K562 (cell line): ENCODE measurements at regions not wholly inside any gene's neighbourhood (a gene's known extent, or its start where the extent isn't known, plus 50 kb on each side); places are given as distances from the start of the nearest gene placed in this dataset.

Experiments used
- ATAC-seq: fragments of 200-7000 bp; cut with Tn5 transposase; 3 replicates; pipeline ENCODE4 v1.9.1; 2020; ENCODE audit warnings: moderate library complexity
- BruUV-seq: library from RNA; stranded (reverse); fragments of 400-500 nt; replicated peaks from 2 replicates; lab custom pipeline; 2021; lab: Mats Ljungman, UMichigan
- CTCF ChIA-PET: fragments of 300-600 bp; formaldehyde crosslinking; extraction: SDS; loops from one replicate; lab custom pipeline; 2021; ENCODE audit warnings: low intra/inter-chr PET ratio; lab: Yijun Ruan, JAX
- POLR2A ChIA-PET: fragments of 300-600, 350-650 bp; sonication (Branson Sonifier 250); formaldehyde crosslinking; extraction: SDS; loops from one replicate; lab custom pipeline; 2021; ENCODE audit warnings: antibody characterized with exemption, inconsistent platforms; lab: Yijun Ruan, JAX
- DNase-seq, 4 experiments: peaks; one replicate each; pipeline versions ENCODE4 v3.0.0 to v3.0.0-alpha.2; 2011 to 2018; ENCODE audit warnings: low spot score in 3 of 4, mixed read lengths in 3 of 4; ENCODE audit errors: extremely low read depth in 1 of 4
- FAIRE-seq: peaks from 2 replicates; lab custom pipeline; 2011; peaks lifted over from hg19 to GRCh38; lab: Jason Lieb, UNC
- H2AFZ ChIP-seq: 2 replicates; pipeline ENCODE4 v1.6.0; 2011; ENCODE audit warnings: low read depth, low read length, control low read depth, inconsistent platforms
- H3K27ac ChIP-seq: fragments of 200-600 bp; 3 replicates; pipeline ENCODE4 v1.8.0; 2011; ENCODE audit warnings: low read depth, mild to moderate bottlenecking, control low read depth, inconsistent platforms, low read length, moderate library complexity, mixed read lengths; ENCODE audit errors: extremely low read depth
- H3K27me3 ChIP-seq, 2 experiments: fragments of 300-600 bp in 1 of 2; 2 replicates in 1 of 2; 3 replicates in 1 of 2; pipeline versions ENCODE4 v1.6.0 to v1.8.0; 2011; ENCODE audit warnings: inconsistent platforms in 2 of 2, low read length in 2 of 2, mild to moderate bottlenecking in 1 of 2, mixed read lengths in 1 of 2, moderate library complexity in 1 of 2; ENCODE audit not compliant: control insufficient read depth in 2 of 2, insufficient read depth in 2 of 2
- H3K36me3 ChIP-seq: fragments of 300-600 bp; 3 replicates; pipeline ENCODE4 v1.8.0; 2011; ENCODE audit warnings: mild to moderate bottlenecking, low read length, inconsistent platforms; ENCODE audit not compliant: control insufficient read depth, insufficient read depth
- H3K4me1 ChIP-seq, 2 experiments: fragments of 200-600 bp in 1 of 2; replicated peaks in 1 of 2; 2 replicates in 1 of 2; 3 replicates in 1 of 2; pipeline versions ENCODE4 v1.5.1 to v1.8.0; 2011; ENCODE audit warnings: inconsistent platforms in 2 of 2, low read length in 2 of 2, mild to moderate bottlenecking in 1 of 2, mixed read lengths in 1 of 2, moderate library complexity in 1 of 2; ENCODE audit not compliant: control insufficient read depth in 2 of 2, insufficient read depth in 2 of 2
- H3K4me2 ChIP-seq: 2 replicates; pipeline ENCODE4 v1.6.1; 2011; ENCODE audit warnings: low read length, control low read depth, inconsistent platforms, mixed read lengths; ENCODE audit not compliant: insufficient read depth
- H3K4me3 ChIP-seq: fragments of 200-600 bp; sonication (generic), shearing (Covaris generic); 2 replicates; pipeline ENCODE4 v1.5.1; 2016; ENCODE audit warnings: control low read depth, inconsistent platforms
- H3K79me2 ChIP-seq: fragments of 200-600 bp; 3 replicates; pipeline ENCODE4 v1.8.0; 2011; ENCODE audit warnings: low read length, inconsistent platforms; ENCODE audit not compliant: control insufficient read depth, insufficient read depth
- H3K9ac ChIP-seq, 2 experiments: 2 replicates each; pipeline versions ENCODE4 v1.6.0 to v1.6.1; 2011; ENCODE audit warnings: low read depth in 2 of 2, low read length in 2 of 2, control low read depth in 1 of 2, inconsistent platforms in 1 of 2, mild to moderate bottlenecking in 1 of 2, mixed read lengths in 1 of 2; ENCODE audit not compliant: insufficient read depth in 1 of 2
- H3K9me1 ChIP-seq: one replicate; pipeline ENCODE4 v1.6.0; 2011; ENCODE audit warnings: inconsistent platforms, mild to moderate bottlenecking, low read length, moderate library complexity; ENCODE audit not compliant: control insufficient read depth, insufficient read depth
- H3K9me3 ChIP-seq: replicated peaks from 2 replicates; pipeline ENCODE4 v1.5.1; 2011; ENCODE audit warnings: low read depth, low read length, inconsistent platforms; ENCODE audit not compliant: control insufficient read depth, insufficient read depth
- H4K20me1 ChIP-seq: replicated peaks from 2 replicates; pipeline ENCODE4 v1.6.1; 2011; ENCODE audit warnings: low read length, inconsistent platforms, mixed read lengths; ENCODE audit not compliant: control insufficient read depth, insufficient read depth
- ATF2 ChIP-seq: sonication (generic); formaldehyde crosslinking; IDR thresholded peaks from 2 replicates; pipeline ENCODE4 v1.8.1; 2022; ENCODE audit warnings: missing genetic modification reagents
- ETS1 ChIP-seq: conservative IDR thresholded peaks from 2 replicates; pipeline ENCODE4 v1.6.1; 2011; ENCODE audit warnings: low read depth, mild to moderate bottlenecking, low read length; ENCODE audit not compliant: control insufficient read depth
- FOXJ2 ChIP-seq: fragments of 200-800 bp; sonication (Bioruptor generic); IDR thresholded peaks from 2 replicates; pipeline ENCODE4 v1.6.1; 2016; ENCODE audit warnings: missing genetic modification characterization, missing compliant biosample characterization
- HDAC1 ChIP-seq, 2 experiments: fragments of 450-650 bp; IDR thresholded peaks; 2 replicates each; pipeline ENCODE4 v1.6.1; 2016 to 2017; ENCODE audit warnings: inconsistent platforms in 1 of 2, mild to moderate bottlenecking in 1 of 2, moderate library complexity in 1 of 2
- KDM1A ChIP-seq, 2 experiments: fragments of 450-650 bp; IDR thresholded peaks; 2 replicates each; pipeline ENCODE4 v1.6.1; 2016; ENCODE audit warnings: mild to moderate bottlenecking in 2 of 2
- NR4A1 ChIP-seq, 2 experiments: fragments of 250-450 bp in 1 of 2; fragments of 450-650 bp in 1 of 2; sonication (Bioruptor Pico) in 1 of 2; IDR thresholded peaks; 2 replicates each; pipeline versions ENCODE4 v1.4.0 to v1.6.1; 2016 to 2020; ENCODE audit warnings: mild to moderate bottlenecking in 2 of 2, missing compliant biosample characterization in 1 of 2, missing genetic modification characterization in 1 of 2, moderate library complexity in 1 of 2
- PHF8 ChIP-seq: fragments of 200-600 bp; sonication (generic); IDR thresholded peaks from 2 replicates; pipeline ENCODE4 v1.6.1; 2012; ENCODE audit warnings: mixed run types, mild to moderate bottlenecking, inconsistent platforms, low read length, moderate library complexity, borderline replicate concordance
- POLR2AphosphoS2 ChIP-seq: IDR thresholded peaks from 2 replicates; pipeline ENCODE4 v1.6.1; 2012; ENCODE audit warnings: low read length, improper control_type of control experiment
- RBM22 ChIP-seq: fragments of 200-400 bp; formaldehyde crosslinking; IDR thresholded peaks from 2 replicates; pipeline ENCODE4 v1.6.1; 2018; ENCODE audit warnings: low read length, low read depth; ENCODE audit not compliant: poor library complexity, severe bottlenecking
- SMAD3 ChIP-seq: fragments of 450-650 bp; formaldehyde crosslinking; conservative IDR thresholded peaks from 2 replicates; pipeline ENCODE4 v1.4.0; 2020; ENCODE audit warnings: mild to moderate bottlenecking
- SMARCA5 ChIP-seq: fragments of 450-650 bp; IDR thresholded peaks from 2 replicates; pipeline ENCODE4 v1.6.1; 2016
- TAF7 ChIP-seq: fragments of 450-650 bp; IDR thresholded peaks from 2 replicates; pipeline ENCODE4 v1.6.1; 2016; ENCODE audit warnings: missing genetic modification characterization, missing compliant biosample characterization
- ZC3H11A ChIP-seq: IDR thresholded peaks from 2 replicates; pipeline ENCODE4 v1.6.1; 2012; ENCODE audit warnings: low read depth, low read length, improper control_type of control experiment
- ZNF134 ChIP-seq: fragments of 250-450 bp; sonication (Bioruptor Pico); conservative IDR thresholded peaks from 2 replicates; pipeline ENCODE4 v1.4.0; 2020
- ZNF384 ChIP-seq: IDR thresholded peaks from 2 replicates; pipeline ENCODE4 v1.6.1; 2012; ENCODE audit warnings: low read depth, low read length, improper control_type of control experiment
- WGBS: fragments of 100-300 bp; shearing (Covaris generic); methylation state at CpG from one replicate; pipeline ENCODE4 v1.1.6; 2016; ENCODE audit warnings: low coverage, mixed read lengths; ENCODE audit not compliant: insufficient coverage; ENCODE audit errors: missing lambda C conversion rate; 5-methylcytosine and 5-hydroxymethylcytosine counted together
- in situ Hi-C: fragments of 300-500 bp; cut with MboI; formaldehyde crosslinking; loops from 4 replicates; pipeline ENCODE4 v1.15.0; 2018; ENCODE audit warnings: inconsistent platforms, mixed read lengths
- intact Hi-C: fragments of 100-400 bp; cut with micrococcal nuclease; formaldehyde crosslinking; loops from 2 replicates; pipeline ENCODE4 v1.14.2; 2022

- Histone ChIP-seq H3K4me2 (no peak overlapping the region), H3K9me3 (no peaks in the 10 kb centered on the region), H3K9me1 (no peaks in the 10 kb centered on the region), H3K4me1 (no peaks in the 10 kb centered on the region), H2AFZ (no peak overlapping the region), H3K9ac (no peak overlapping the region), H3K4me3 (no peak overlapping the region), H3K27ac (no peak overlapping the region)
- in situ Hi-C loops = no loop called here
- WGBS = under 1% methylated on average over 18 of the region's 20 CpGs
- ATAC-seq = no peak
- POLR2A ChIA-PET = no interaction called here
- no peak for FAIRE-seq
- no peak for DNase-seq
- no peak for TF ChIP-seq FOXJ2
- TF ChIP-seq POLR2AphosphoS2 = no peak
- TF ChIP-seq NR4A1 (CRISPR knock-in tag; IDR thresholded peaks at IDR 0.05) = no peak
- no peak for TF ChIP-seq NR4A1 (tag; IDR thresholded peaks at IDR 0.05)
- no peak for TF ChIP-seq ZNF384
- no peak for TF ChIP-seq RBM22
- no peak for TF ChIP-seq TAF7 (tag)
- TF ChIP-seq KDM1A (IDR thresholded peaks at IDR 0.05) = no peak
- TF ChIP-seq ETS1 = no peak
- no peak for TF ChIP-seq ATF2 (CRISPR knock-in tag)
- TF ChIP-seq HDAC1 (IDR thresholded peaks at IDR 0.05) = no peak
- no peak for TF ChIP-seq ZNF134 (CRISPR knock-in tag)
- TF ChIP-seq ZC3H11A = no peak
- TF ChIP-seq SMARCA5 = no peak
- TF ChIP-seq SMAD3 (CRISPR knock-in tag) = no peak
- no peak for TF ChIP-seq PHF8
- TF ChIP-seq, all 486 proteins: peak for 0
- CTCF ChIA-PET = no interaction called here
- Histone ChIP-seq H3K36me3 (no peaks in the 10 kb centered on the region; the same call in 2 of the 3 replicates), H4K20me1 (no peaks in the 10 kb centered on the region), H3K79me2 (no peaks in the 10 kb centered on the region), H3K27me3 (peaks cover 0 to 14% of the 10 kb centered on the region in 2 experiments; a peak in 3 of 5 replicates)
- no TSS peak for BruUV-seq
- intact Hi-C loops = no loop called here
Observed at GRCh38 chr18:78241535-78242253, 737.9 kb upstream of the SALL3 start.
